ENCODE measurements at regions not wholly inside any gene's neighbourhood (a gene's known extent, or its start where the extent isn't known, plus 50 kb on each side); places are given as distances from the start of the nearest gene placed in this dataset.

DNA sequence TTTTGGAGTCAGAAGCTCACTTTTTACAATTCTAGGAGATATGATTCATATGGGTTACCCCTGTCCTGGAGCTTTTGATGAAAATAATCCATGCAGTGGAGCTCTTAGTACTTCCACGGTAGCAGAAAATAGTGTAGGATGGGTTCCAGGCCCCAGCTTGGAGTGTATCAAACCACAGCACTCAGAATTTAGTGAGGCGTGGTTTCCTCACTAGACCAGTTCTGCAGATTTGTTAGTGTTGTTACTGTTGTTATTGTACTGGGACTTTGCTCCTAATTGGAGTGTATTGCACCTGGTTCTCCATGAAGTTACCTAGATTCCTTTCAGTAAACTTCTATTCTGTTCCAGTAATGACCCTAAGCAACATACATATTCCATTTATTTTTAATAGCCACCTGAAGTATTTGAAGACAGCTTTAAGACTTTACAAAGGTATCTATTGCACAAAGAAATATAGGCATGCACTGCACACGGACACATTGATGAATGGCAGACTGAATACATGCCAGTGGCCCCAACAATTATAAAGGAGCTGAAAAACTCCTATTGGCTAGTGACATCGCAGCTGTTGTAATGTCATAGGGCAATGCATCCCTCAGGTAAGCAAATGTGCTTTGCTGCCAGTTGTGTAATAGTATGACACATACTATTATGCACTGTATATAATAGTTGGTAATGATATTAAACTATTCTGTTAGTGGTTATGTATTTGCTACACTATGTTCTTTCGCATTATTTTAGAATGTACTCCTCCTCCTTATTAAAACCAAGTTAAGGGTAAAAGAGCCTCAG lies 1058.0 kb downstream of the KCNT2 start:
- TF ChIP-seq, protein P1, sequence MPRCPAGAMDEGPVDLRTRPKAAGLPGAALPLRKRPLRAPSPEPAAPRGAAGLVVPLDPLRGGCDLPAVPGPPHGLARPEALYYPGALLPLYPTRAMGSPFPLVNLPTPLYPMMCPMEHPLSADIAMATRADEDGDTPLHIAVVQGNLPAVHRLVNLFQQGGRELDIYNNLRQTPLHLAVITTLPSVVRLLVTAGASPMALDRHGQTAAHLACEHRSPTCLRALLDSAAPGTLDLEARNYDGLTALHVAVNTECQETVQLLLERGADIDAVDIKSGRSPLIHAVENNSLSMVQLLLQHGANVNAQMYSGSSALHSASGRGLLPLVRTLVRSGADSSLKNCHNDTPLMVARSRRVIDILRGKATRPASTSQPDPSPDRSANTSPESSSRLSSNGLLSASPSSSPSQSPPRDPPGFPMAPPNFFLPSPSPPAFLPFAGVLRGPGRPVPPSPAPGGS (IDR thresholded peaks at IDR 0.05; ENCODE audit: borderline replicate concordance, insufficient read depth, low read depth, low read length, poor library complexity, severe bottlenecking) = no peak
- TF ChIP-seq POLR2AphosphoS5 (IDR thresholded peaks at IDR 0.05; ENCODE audit: low read length) (no peak), CEBPB (IDR thresholded peaks at IDR 0.05; ENCODE audit: borderline replicate concordance in 1 of 2, low read depth in 2 of 2, low read length in 2 of 2) (no peak)
